A673 (cell line): ENCODE measurements at regions not wholly inside any gene's neighbourhood (a gene's known extent, or its start where the extent isn't known, plus 50 kb on each side); places are given as distances from the start of the nearest gene placed in this dataset.

Experiments used
- CTCF ChIP-seq: fragments of 300-800, 200-600 bp; sonication (generic); conservative IDR thresholded peaks from 2 replicates; pipeline ENCODE4 v1.5.1; 2017; ENCODE audit warnings: low read depth, mild to moderate bottlenecking, antibody characterized with exemption, low read length, moderate library complexity, mixed read lengths
- EZH2 ChIP-seq: fragments of 200-600 bp; sonication (generic); IDR thresholded peaks from 2 replicates; pipeline ENCODE4 v1.6.1; 2017; ENCODE audit warnings: borderline replicate concordance, low read depth, mild to moderate bottlenecking, mixed read lengths, antibody characterized with exemption, low read length; ENCODE audit not compliant: poor library complexity, severe bottlenecking

- TF ChIP-seq EZH2 (no peak), CTCF (no peak)
These were observed 73.5 kb upstream of the VIPR2 start for GRCh38 chr7:159218170-159218569.
